ENCODE measurements at regions not wholly inside any gene's neighbourhood (a gene's known extent, or its start where the extent isn't known, plus 50 kb on each side); places are given as distances from the start of the nearest gene placed in this dataset.

- TF ChIP-seq CTCF (IDR thresholded peaks at IDR 0.05; ENCODE audit: extremely low read depth, missing control alignments) = no peak
- DNase-seq (ENCODE audit: low spot score) = no peak
Observed at GRCh38 chr5:30594331-30594730, 599.2 kb upstream of the CDH6 start.

GRCh38 chr5:30592833-30593232 is 600.7 kb upstream of the CDH6 start:
- no peak for TF ChIP-seq CTCF (IDR thresholded peaks at IDR 0.05; ENCODE audit: extremely low read depth, missing control alignments)

GRCh38 chr5:30581198-30581935 is 612.1 kb upstream of the CDH6 start:
- TF ChIP-seq CTCF (IDR thresholded peaks at IDR 0.05; ENCODE audit: extremely low read depth, missing control alignments) = no peak
- no peak for DNase-seq (ENCODE audit: low spot score)

More at GRCh38 chr5:30592833-30593232, 600.7 kb upstream of the CDH6 start:
- DNase-seq (ENCODE audit: low spot score) = no peak

GRCh38 chr5:30574761-30575160 is 618.7 kb upstream of the CDH6 start:
- no peak for DNase-seq (ENCODE audit: low spot score)

GRCh38 chr5:30572279-30572678 is 621.2 kb upstream of the CDH6 start:
- TF ChIP-seq CTCF (IDR thresholded peaks at IDR 0.05; ENCODE audit: extremely low read depth, missing control alignments) = no peak
- no peak for DNase-seq (ENCODE audit: low spot score)

More at GRCh38 chr5:30574761-30575160, 618.7 kb upstream of the CDH6 start:
- no peak for TF ChIP-seq CTCF (IDR thresholded peaks at IDR 0.05; ENCODE audit: extremely low read depth, missing control alignments)

GRCh38 chr5:30561771-30562170 is 631.7 kb upstream of the CDH6 start:
- no peak for DNase-seq (ENCODE audit: low spot score)
- no peak for TF ChIP-seq CTCF (IDR thresholded peaks at IDR 0.05; ENCODE audit: extremely low read depth, missing control alignments)

- TF ChIP-seq CTCF (IDR thresholded peaks at IDR 0.05; ENCODE audit: extremely low read depth, missing control alignments) = no peak
- DNase-seq (ENCODE audit: low spot score) = no peak
Observed at GRCh38 chr5:30551618-30552017, 641.9 kb upstream of the CDH6 start.
